Calu3 (cell line): ENCODE measurements at regions not wholly inside any gene's neighbourhood (a gene's known extent, or its start where the extent isn't known, plus 50 kb on each side); places are given as distances from the start of the nearest gene placed in this dataset.

Experiments
- BruUV-seq: library from RNA; stranded (reverse); fragments of 400-500 nt; replicated peaks from 2 replicates; lab custom pipeline; 2021; lab: Mats Ljungman, UMichigan
- CTCF ChIA-PET: fragments of 300-600 bp; sonication (Branson Sonifier 250); formaldehyde crosslinking; loops from one replicate; lab custom pipeline; 2022; ENCODE audit warnings: antibody characterized with exemption; lab: Charles Lee
- DNase-seq: peaks from one replicate; pipeline ENCODE4 v3.0.0; 2022
- H3K27ac Mint-ChIP-seq: one replicate; pipeline ENCODE4 v1.8.0; 2022; ENCODE audit warnings: mixed read lengths; ENCODE audit not compliant: unreplicated experiment
- H3K27me3 Mint-ChIP-seq: one replicate; pipeline ENCODE4 v1.8.0; 2022; ENCODE audit warnings: mixed read lengths; ENCODE audit not compliant: unreplicated experiment
- H3K36me3 Mint-ChIP-seq: one replicate; pipeline ENCODE4 v1.8.0; 2022; ENCODE audit warnings: mild to moderate bottlenecking, moderate library complexity, mixed read lengths; ENCODE audit not compliant: insufficient read depth, unreplicated experiment
- H3K4me1 Mint-ChIP-seq: one replicate; pipeline ENCODE4 v1.8.0; 2022; ENCODE audit warnings: mild to moderate bottlenecking, low read depth, mixed read lengths; ENCODE audit not compliant: unreplicated experiment
- H3K4me3 Mint-ChIP-seq: one replicate; pipeline ENCODE4 v1.8.0; 2022; ENCODE audit warnings: mild to moderate bottlenecking, low read depth, moderate library complexity, mixed read lengths; ENCODE audit not compliant: unreplicated experiment
- H3K9me3 Mint-ChIP-seq: one replicate; pipeline ENCODE4 v1.8.0; 2022; ENCODE audit warnings: low read depth, mixed read lengths; ENCODE audit not compliant: unreplicated experiment
- CTCF ChIP-seq: fragments of 200-600 bp; IDR thresholded peaks from one replicate; pipeline ENCODE4 v1.8.0; 2022; ENCODE audit warnings: antibody characterized with exemption; ENCODE audit not compliant: unreplicated experiment
- intact Hi-C: fragments of 100-400 bp; cut with micrococcal nuclease; formaldehyde crosslinking; loops from one replicate; pipeline ENCODE4 v1.10.0; 2022; ENCODE audit not compliant: unreplicated experiment

- no peak overlapping the region for H3K27ac Mint-ChIP-seq
- no peaks in the 10 kb centered on the region for H3K36me3 Mint-ChIP-seq
- BruUV-seq, result no TSS peak
- H3K27me3 Mint-ChIP-seq, result no peaks in the 10 kb centered on the region
- intact Hi-C loops, result no loop called here
- TF ChIP-seq CTCF, result no peak
- no peak overlapping the region for H3K4me3 Mint-ChIP-seq
- no peak for DNase-seq
- no peaks in the 10 kb centered on the region for H3K4me1 Mint-ChIP-seq
- CTCF ChIA-PET, result interaction anchor here (0.7 kb wide), 1 partner anchor 1350 kb away, joined by 3 read pairs; no protein-coding TSS in a partner anchor
- H3K9me3 Mint-ChIP-seq, result peaks cover 11% of the 10 kb centered on the region
Observed at GRCh38 chr10:36942616-36943015, 182.8 kb upstream of the ANKRD30A start.

- no peak for TF ChIP-seq CTCF
- H3K36me3 Mint-ChIP-seq, result no peaks in the 10 kb centered on the region
- DNase-seq, result no peak
- H3K27me3 Mint-ChIP-seq, result no peaks in the 10 kb centered on the region
- H3K9me3 Mint-ChIP-seq, result peaks cover 4% of the 10 kb centered on the region
- H3K4me3 Mint-ChIP-seq, result no peak overlapping the region
- no peak overlapping the region for H3K27ac Mint-ChIP-seq
- intact Hi-C loops, result loop anchor here (5.0 kb wide), 1 partner anchor 359 kb away; no protein-coding TSS in a partner anchor
- CTCF ChIA-PET, result no interaction called here
- no peaks in the 10 kb centered on the region for H3K4me1 Mint-ChIP-seq
- BruUV-seq, result no TSS peak
Observed at GRCh38 chr10:36903040-36903439, 222.4 kb upstream of the ANKRD30A start.

GRCh38 chr10:36899652-36900051, 225.7 kb upstream of the ANKRD30A start:
- CTCF ChIA-PET, result no interaction called here

DNA sequence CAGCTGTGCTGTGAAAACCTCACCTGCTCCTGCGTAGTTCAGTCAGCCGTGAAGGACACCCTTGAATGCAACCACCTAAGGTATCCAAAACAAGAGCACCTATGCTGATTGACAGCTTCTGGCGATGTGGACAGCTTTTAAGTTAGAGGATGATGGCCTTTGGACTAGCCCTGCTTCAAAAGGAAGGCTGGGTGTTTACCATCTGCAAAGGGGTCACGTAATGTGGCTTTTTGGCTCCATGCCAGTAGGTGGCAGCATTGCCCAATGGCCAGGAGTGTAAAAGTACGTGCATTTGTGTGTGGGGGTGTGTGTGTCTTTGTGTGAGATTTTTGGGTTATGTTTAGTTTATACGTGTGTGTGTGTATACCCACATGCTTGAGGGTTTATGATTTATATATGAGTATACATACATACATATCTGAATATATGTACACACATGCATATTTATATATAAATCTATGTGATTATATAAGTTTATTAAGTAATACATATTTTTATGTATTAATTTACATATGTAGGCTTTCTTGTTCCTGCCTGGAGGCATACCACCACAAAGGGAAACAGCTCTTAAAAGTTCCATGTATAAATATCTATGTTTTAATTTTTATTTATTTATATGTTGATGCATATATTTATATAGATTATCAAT, 236.3 kb upstream of the ANKRD30A start:
- Mint-ChIP-seq H3K4me3 (no peak overlapping the region), H3K27me3 (no peaks in the 10 kb centered on the region), H3K27ac (no peak overlapping the region), H3K36me3 (peaks cover 5% of the 10 kb centered on the region), H3K4me1 (no peaks in the 10 kb centered on the region), H3K9me3 (no peaks in the 10 kb centered on the region)
- CTCF ChIA-PET, result no interaction called here
- peak; percentile 21 for TF ChIP-seq CTCF
- intact Hi-C loops, result loop anchor here (5.0 kb wide), 1 partner anchor 608 kb away; no protein-coding TSS in a partner anchor
- BruUV-seq, result no TSS peak
- DNase-seq, result peak; percentile 60

More at GRCh38 chr10:36899652-36900051, 225.7 kb upstream of the ANKRD30A start:
- BruUV-seq, result no TSS peak
- H3K27me3 Mint-ChIP-seq, result no peaks in the 10 kb centered on the region
- H3K9me3 Mint-ChIP-seq, result peaks cover 7% of the 10 kb centered on the region
- no peak overlapping the region for H3K4me3 Mint-ChIP-seq
- no peaks in the 10 kb centered on the region for H3K36me3 Mint-ChIP-seq
- no peak for TF ChIP-seq CTCF
- H3K4me1 Mint-ChIP-seq, result no peaks in the 10 kb centered on the region
- intact Hi-C loops, result loop anchor here (5.0 kb wide), 1 partner anchor 363 kb away; no protein-coding TSS in a partner anchor
- H3K27ac Mint-ChIP-seq, result no peak overlapping the region
- DNase-seq, result no peak
